ENCODE measurements at regions not wholly inside any gene's neighbourhood (a gene's known extent, or its start where the extent isn't known, plus 50 kb on each side); places are given as distances from the start of the nearest gene placed in this dataset.

DNA sequence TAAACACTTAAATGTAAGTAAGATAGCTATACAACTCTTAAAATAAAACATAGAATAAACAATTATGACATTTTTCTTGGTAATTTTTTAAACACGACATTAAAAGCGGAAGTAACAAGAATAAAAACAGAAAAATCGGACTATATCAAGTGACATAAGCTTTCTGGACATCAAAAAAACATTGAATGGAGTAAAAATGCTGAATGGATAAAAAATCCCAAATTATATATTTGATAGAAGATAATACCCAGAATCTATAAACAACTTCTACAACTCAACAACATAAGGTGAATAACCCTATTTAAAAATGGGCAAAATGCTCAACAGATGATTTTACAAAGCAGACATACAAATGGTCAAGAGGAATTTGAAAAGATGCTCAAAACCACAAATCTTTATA, 1866.5 kb downstream of the TP53TG3F start:
- Histone ChIP-seq H3K4me3 (ENCODE audit: low read depth, low read length) (no peak overlapping the region), H3K27me3 (no peaks in the 10 kb centered on the region), H3K36me3 (no peaks in the 10 kb centered on the region), H3K4me1 (no peaks in the 10 kb centered on the region), H3K9me3 (peaks cover 13% of the 10 kb centered on the region)
- TF ChIP-seq, protein P1, sequence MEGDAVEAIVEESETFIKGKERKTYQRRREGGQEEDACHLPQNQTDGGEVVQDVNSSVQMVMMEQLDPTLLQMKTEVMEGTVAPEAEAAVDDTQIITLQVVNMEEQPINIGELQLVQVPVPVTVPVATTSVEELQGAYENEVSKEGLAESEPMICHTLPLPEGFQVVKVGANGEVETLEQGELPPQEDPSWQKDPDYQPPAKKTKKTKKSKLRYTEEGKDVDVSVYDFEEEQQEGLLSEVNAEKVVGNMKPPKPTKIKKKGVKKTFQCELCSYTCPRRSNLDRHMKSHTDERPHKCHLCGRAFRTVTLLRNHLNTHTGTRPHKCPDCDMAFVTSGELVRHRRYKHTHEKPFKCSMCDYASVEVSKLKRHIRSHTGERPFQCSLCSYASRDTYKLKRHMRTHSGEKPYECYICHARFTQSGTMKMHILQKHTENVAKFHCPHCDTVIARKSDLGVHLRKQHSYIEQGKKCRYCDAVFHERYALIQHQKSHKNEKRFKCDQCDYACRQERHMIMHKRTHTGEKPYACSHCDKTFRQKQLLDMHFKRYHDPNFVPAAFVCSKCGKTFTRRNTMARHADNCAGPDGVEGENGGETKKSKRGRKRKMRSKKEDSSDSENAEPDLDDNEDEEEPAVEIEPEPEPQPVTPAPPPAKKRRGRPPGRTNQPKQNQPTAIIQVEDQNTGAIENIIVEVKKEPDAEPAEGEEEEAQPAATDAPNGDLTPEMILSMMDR (IDR thresholded peaks at IDR 0.05; ENCODE audit: low read depth, low read length), result no peak
- DNase-seq, result no peak

DNA sequence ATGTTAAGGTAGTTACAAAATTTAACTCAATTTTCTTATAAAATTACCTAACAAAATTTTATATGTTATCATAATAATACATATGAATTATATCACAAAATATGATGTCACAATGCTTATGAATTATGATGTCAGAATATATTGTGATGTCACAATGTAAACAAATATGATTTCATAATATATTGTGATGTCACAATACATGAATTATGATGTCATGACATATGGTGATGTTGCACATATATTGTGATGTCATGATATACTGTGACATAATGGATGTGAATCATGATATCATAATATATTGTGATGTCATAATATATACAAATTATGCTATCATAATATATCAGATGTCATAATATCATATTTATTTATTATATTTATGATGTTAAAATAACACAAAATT, 1879.9 kb downstream of the TP53TG3F start:
- Histone ChIP-seq H3K36me3 (no peaks in the 10 kb centered on the region), H3K27me3 (no peaks in the 10 kb centered on the region), H3K9me3 (peaks cover 11% of the 10 kb centered on the region), H3K4me1 (no peaks in the 10 kb centered on the region), H3K4me3 (ENCODE audit: low read depth, low read length) (no peak overlapping the region)
- DNase-seq, result no peak
- TF ChIP-seq, protein P1 (IDR thresholded peaks at IDR 0.05; ENCODE audit: low read depth, low read length), result no peak

DNA sequence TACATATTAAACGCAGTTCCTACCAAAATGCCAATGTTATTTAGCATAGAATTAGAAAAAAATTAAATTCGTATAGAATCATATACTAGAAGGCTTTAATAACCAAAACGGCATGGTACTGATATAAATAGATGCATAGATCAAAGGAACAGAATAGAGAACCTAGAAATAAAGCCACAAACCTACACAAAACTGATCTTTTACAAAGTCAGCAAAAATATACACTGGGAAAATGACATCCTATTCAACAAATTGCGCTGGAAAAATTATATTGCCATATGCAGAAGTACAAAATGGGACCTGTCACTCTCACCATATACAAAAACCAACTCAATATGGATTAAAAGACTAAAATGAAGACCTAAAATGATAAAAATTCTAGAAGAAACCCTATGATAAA, 1882.6 kb downstream of the TP53TG3F start:
- no peaks in the 10 kb centered on the region for H3K27me3 ChIP-seq
- peaks cover 11% of the 10 kb centered on the region for H3K9me3 ChIP-seq
- no peaks in the 10 kb centered on the region for H3K36me3 ChIP-seq
- TF ChIP-seq, protein P1 (IDR thresholded peaks at IDR 0.05; ENCODE audit: low read depth, low read length), result no peak
- no peak for DNase-seq
- H3K4me1 ChIP-seq, result no peaks in the 10 kb centered on the region
- H3K4me3 ChIP-seq (ENCODE audit: low read depth, low read length), result no peak overlapping the region

DNA sequence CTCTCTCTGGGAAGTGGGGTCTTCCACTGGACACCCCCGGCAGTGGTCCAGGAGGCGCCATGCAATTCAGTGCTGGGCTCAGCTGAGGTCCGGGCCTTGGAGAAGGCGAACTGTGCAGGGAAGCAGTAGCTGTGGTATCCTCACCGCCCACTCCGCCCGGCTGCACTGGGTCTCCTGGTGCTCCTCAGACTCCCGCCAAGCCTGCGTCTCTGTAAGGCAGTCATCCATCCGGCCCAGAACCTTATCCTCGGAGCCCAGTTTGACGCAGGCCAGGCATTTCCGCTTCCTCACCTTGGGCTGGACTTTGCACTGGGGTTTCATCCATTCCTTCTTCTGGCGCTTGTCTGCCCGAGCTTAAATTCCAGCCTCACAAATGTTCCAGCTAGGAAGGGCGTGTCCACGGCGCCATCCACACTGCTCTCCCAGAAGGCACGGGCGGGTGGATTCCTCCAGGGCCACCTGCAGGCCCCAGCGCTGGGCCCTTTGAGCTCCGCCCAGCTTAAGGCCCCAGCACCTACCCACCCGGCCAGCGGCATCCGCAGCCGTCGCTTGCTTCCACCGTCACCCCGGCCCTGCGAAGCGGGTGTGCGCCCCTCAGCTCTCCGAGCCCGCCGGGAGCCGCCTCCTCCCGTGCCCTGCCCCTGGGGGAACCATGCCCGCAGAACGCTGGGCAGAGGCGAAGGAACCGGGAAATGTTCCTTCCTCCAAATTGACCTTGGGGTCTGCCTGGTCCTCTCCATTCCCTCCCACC, 1884.8 kb downstream of the TP53TG3F start:
- no peak for DNase-seq
- H3K4me3 ChIP-seq (ENCODE audit: low read depth, low read length), result no peak overlapping the region
- no peaks in the 10 kb centered on the region for H3K36me3 ChIP-seq
- no peaks in the 10 kb centered on the region for H3K4me1 ChIP-seq
- no peaks in the 10 kb centered on the region for H3K27me3 ChIP-seq
- peaks cover 13% of the 10 kb centered on the region for H3K9me3 ChIP-seq
- TF ChIP-seq, protein P1 (IDR thresholded peaks at IDR 0.05; ENCODE audit: low read depth, low read length), result no peak

DNA sequence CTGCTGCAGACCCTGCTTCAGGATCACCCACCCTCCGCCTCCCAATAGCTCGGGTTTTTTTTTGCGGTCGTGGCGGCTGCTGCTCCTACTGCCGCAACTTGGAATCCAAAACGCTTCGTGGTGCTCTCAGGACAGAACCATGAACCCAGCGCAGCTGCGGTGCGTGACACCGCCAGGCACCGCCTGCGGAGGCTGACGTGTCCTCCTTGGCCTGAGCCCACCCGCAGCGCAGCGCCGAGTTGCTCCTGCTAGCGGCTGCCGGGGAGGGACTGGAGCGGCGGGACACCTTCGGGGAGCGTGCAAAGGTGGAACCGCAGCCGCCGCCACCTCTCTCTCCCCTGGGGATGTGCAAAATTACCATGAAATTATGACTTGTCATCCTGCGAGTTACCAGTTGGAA, 1893.0 kb downstream of the TP53TG3F start:
- H3K9me3 ChIP-seq, result peaks cover 6% of the 10 kb centered on the region; the same call in 1 of the 2 replicates
- H3K4me3 ChIP-seq (ENCODE audit: low read depth, low read length), result no peak overlapping the region
- H3K36me3 ChIP-seq, result no peaks in the 10 kb centered on the region
- no peaks in the 10 kb centered on the region for H3K27me3 ChIP-seq
- TF ChIP-seq, protein P1 (IDR thresholded peaks at IDR 0.05; ENCODE audit: low read depth, low read length), result no peak
- no peak for DNase-seq
- H3K4me1 ChIP-seq, result no peaks in the 10 kb centered on the region

DNA sequence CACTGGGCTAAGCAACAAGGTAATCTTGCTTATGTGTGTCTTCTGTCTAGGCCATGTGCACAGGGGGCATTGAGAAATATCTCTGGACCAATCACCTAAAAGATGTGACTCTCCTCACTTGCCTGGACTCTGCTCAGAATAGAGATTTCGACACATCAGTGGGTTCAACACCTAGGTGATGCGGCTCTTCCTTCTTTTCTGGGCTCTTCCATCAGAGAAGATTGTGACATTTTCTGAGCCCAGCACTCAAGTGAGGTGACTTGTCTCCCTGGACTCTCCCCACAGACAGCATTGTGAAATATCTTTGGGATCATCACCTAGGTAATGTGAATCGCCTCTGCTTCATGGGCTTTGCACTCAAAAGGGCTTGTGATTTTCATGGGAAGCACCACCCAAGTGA, 1904.1 kb downstream of the TP53TG3F start:
- Histone ChIP-seq H3K9me3 (peaks cover 17% of the 10 kb centered on the region), H3K4me1 (no peaks in the 10 kb centered on the region), H3K4me3 (ENCODE audit: low read depth, low read length) (no peak overlapping the region), H3K27me3 (no peaks in the 10 kb centered on the region), H3K36me3 (no peaks in the 10 kb centered on the region)
- DNase-seq, result no peak
- TF ChIP-seq, protein P1 (IDR thresholded peaks at IDR 0.05; ENCODE audit: low read depth, low read length), result no peak
